ENCODE measurements at regions not wholly inside any gene's neighbourhood (a gene's known extent, or its start where the extent isn't known, plus 50 kb on each side); places are given as distances from the start of the nearest gene placed in this dataset.

DNA sequence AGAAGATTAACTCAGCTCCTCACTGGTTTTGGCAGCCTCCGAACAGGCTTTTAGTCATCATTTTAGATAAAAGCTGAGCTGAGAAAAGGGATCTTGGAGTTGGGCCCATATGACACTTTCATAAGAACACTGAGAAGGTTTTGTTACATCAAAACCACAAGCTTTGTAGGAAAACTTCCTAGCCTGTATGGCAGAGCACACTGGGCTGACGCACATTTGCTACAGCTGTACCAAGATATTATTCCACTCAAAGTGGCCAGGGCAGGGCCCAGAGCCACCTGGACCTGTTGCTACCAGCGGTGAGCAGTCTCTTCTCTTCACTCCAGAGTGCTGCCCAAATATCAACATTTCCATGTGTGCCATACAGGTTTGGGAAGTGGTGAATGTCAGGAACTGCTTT lies 160.5 kb upstream of the CCDC54 start:
- TF ChIP-seq CTCF (IDR thresholded peaks at IDR 0.05; ENCODE audit: poor library complexity) (no peak), EZH2phosphoT487 (IDR thresholded peaks at IDR 0.05; ENCODE audit: low read depth, severe bottlenecking, unreplicated experiment) (no peak)
